ENCODE measurements at regions not wholly inside any gene's neighbourhood (a gene's known extent, or its start where the extent isn't known, plus 50 kb on each side); places are given as distances from the start of the nearest gene placed in this dataset.
"Not testable (repeated sequence)": the region's sequence is repeated elsewhere in the genome, so short reads cannot be mapped to it uniquely, and the experiment has no call there.

DNA sequence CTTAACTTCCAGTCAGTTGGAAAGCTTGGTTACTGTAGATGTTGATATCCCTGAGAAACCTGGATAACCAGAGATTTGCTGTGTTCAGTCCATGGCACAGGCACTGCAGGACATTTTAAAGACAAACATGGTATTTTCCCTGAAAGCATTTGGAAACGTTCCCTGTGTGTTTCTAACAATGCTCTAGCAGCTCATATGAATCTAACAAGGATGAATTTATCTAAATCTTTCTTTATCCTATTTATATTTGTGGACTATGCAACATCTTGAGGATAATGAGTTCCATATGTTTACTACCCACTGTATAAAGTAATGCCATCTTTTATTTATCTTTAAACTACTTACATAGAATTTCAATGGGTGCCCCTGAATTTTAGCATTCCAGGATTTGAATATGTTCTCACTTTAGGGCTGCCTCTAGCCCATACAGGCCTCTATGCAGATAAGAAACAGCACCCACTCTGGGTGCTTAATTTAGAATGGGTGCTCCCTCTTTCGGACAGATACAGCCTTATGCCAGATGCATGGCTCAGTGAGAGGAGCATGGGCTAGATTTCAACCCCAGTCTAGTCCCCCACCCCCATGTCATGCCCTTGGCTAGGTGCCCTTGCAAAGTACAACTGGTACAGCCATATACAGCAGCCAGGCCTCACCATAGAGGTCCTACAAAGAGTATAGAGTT is 50.6 kb upstream of the NEMP2 start:
- TF ChIP-seq, protein P1, sequence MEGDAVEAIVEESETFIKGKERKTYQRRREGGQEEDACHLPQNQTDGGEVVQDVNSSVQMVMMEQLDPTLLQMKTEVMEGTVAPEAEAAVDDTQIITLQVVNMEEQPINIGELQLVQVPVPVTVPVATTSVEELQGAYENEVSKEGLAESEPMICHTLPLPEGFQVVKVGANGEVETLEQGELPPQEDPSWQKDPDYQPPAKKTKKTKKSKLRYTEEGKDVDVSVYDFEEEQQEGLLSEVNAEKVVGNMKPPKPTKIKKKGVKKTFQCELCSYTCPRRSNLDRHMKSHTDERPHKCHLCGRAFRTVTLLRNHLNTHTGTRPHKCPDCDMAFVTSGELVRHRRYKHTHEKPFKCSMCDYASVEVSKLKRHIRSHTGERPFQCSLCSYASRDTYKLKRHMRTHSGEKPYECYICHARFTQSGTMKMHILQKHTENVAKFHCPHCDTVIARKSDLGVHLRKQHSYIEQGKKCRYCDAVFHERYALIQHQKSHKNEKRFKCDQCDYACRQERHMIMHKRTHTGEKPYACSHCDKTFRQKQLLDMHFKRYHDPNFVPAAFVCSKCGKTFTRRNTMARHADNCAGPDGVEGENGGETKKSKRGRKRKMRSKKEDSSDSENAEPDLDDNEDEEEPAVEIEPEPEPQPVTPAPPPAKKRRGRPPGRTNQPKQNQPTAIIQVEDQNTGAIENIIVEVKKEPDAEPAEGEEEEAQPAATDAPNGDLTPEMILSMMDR (IDR thresholded peaks at IDR 0.05): no peak
- no peak for DNase-seq (ENCODE audit: low spot score in 2 of 2)
- H3K36me3 ChIP-seq: no peaks in the 10 kb centered on the region
- no peaks in the 10 kb centered on the region for H3K4me1 ChIP-seq
- H3K4me3 ChIP-seq: no peak overlapping the region
- no peaks in the 10 kb centered on the region for H3K27me3 ChIP-seq
- no peak overlapping the region for H3K27ac ChIP-seq
- H3K9me3 ChIP-seq: no peaks in the 10 kb centered on the region
- intact Hi-C loops (cut with DNase I): no loop called here

DNA sequence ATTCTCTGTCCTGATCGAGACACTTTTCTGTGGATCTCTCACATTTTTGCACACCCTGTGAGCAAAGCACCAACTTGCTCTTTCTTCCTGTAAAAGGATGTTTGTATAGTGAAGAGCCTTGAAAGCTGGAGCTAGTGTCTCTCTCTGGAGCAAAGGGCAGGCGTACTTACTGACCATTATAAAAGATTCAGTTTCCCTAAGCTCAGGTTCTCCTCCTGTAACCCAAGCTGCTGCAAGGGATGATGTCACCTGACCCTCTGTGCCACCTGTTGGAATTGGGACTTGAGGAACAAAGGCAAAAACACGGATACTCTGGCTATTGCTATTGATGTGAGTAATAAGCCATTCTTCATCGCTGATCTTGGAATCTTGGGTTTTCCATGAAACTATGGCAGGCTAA is 52.6 kb upstream of the NEMP2 start:
- no peaks in the 10 kb centered on the region for H3K4me1 ChIP-seq
- intact Hi-C loops (cut with DNase I): no loop called here
- no peak overlapping the region for H3K27ac ChIP-seq
- H3K36me3 ChIP-seq: no peaks in the 10 kb centered on the region
- H3K27me3 ChIP-seq: no peaks in the 10 kb centered on the region
- no peaks in the 10 kb centered on the region for H3K9me3 ChIP-seq
- TF ChIP-seq, protein P1 (IDR thresholded peaks at IDR 0.05): no peak
- no peak overlapping the region for H3K4me3 ChIP-seq
- DNase-seq (ENCODE audit: low spot score in 2 of 2): no peak

DNA sequence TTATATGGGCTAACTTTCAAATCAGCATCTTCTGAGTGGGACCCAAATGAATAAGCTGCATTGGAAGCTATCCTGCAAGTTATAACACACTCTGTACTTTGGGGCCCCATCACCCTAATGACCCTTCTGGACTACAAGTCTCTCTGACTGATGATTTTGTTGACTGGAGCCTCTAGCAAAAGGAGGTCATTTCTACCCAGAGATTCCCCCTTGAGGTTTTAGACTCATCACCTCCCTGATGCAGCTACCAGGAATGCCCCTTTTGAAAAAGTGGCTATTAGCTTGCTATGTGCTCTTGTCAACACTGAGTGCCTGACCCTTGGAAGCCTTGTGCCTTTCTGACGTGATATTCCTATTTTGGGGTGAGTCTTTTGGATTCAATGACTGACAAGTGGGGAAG is 54.5 kb upstream of the NEMP2 start:
- H3K9me3 ChIP-seq: no peaks in the 10 kb centered on the region
- no peak overlapping the region for H3K4me3 ChIP-seq
- H3K27me3 ChIP-seq: no peaks in the 10 kb centered on the region
- TF ChIP-seq, protein P1 (IDR thresholded peaks at IDR 0.05): no peak
- H3K4me1 ChIP-seq: no peaks in the 10 kb centered on the region
- H3K36me3 ChIP-seq: no peaks in the 10 kb centered on the region
- DNase-seq (ENCODE audit: low spot score in 2 of 2): no peak
- intact Hi-C loops (cut with DNase I): no loop called here
- H3K27ac ChIP-seq: no peak overlapping the region

DNA sequence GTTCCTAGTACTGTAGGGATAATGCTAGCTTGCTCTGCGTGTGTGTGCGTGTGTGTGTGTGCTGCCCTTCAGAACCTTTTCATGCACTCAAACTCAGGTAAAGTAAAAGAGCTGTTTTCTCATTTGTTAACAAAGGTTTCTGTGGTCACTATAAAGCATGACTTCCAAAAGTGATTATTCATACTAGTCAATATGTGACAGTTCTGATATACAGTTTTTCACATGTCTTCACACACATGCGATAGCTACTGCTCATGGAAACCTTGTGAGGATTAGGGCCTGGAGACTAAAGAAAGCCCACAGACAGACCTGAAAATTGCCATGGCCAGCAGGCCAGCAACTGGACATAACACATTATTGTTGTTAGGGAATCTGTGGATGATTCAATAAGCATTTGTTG is 56.9 kb upstream of the NEMP2 start:
- H3K27me3 ChIP-seq: no peaks in the 10 kb centered on the region
- DNase-seq (ENCODE audit: low spot score in 2 of 2): no peak
- no peaks in the 10 kb centered on the region for H3K9me3 ChIP-seq
- no peaks in the 10 kb centered on the region for H3K36me3 ChIP-seq
- no peak overlapping the region for H3K27ac ChIP-seq
- TF ChIP-seq, protein P1 (IDR thresholded peaks at IDR 0.05): no peak
- no peak overlapping the region for H3K4me3 ChIP-seq
- intact Hi-C loops (cut with DNase I): no loop called here
- H3K4me1 ChIP-seq: no peaks in the 10 kb centered on the region

DNA sequence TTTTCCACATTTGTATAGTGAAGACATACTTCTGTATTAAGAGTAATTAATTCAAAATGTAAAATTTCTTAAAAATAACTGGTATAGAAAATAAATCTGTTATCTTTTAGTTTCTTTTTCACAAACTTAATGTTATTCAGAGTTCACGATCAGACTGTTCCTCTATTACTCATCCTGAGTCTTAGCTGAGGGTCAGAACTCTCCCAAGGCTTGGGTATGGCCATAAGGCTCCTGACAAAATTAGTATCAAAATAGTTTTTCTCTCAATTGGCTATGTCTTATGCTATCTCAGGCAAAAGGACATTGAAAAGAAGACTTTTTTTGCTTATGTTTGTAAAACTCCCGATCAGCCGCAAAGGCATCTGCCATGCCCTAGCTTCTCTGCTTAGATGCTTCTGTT is 56.1 kb upstream of the NAB1 start:
- DNase-seq (ENCODE audit: low spot score in 2 of 2): no peak
- Histone ChIP-seq H3K9me3 (no peaks in the 10 kb centered on the region), H3K4me1 (peaks cover 0 to 4% of the 10 kb centered on the region in 2 donors), H3K27ac (no peak overlapping the region), H3K4me3 (no peak overlapping the region), H3K27me3 (no peaks in the 10 kb centered on the region), H3K36me3 (no peaks in the 10 kb centered on the region)
- intact Hi-C loops (cut with DNase I): no loop called here
- TF ChIP-seq, protein P1 (IDR thresholded peaks at IDR 0.05): no peak

DNA sequence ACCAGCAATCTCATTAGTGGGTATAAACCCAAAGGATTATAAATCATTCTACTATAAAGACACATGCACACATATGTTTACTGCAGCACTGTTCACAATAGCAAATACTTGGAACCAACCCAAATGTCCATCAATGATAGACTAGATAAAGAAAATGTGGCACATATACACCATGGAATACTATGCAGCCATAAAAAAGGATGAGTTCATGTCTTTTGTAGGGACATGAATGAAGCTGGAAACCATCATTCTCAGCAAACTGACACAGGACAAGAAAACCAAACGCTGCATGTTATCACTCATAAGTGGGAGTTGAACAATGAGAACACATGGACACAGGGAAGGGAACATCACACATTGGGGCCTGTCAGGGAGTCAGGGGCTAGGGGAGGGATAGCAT is 53.0 kb upstream of the NAB1 start:
- not testable (repeated sequence) for H3K27ac ChIP-seq; H3K27me3 ChIP-seq; H3K9me3 ChIP-seq; H3K4me3 ChIP-seq; DNase-seq (ENCODE audit: low spot score in 2 of 2); H3K4me1 ChIP-seq; H3K36me3 ChIP-seq
- intact Hi-C loops (cut with DNase I): loop anchor here (5.0 kb wide), 1 partner anchor 101 kb away; no protein-coding TSS in a partner anchor
